Endothelial cell of umbilical vein (primary cell): ENCODE measurements at regions not wholly inside any gene's neighbourhood (a gene's known extent, or its start where the extent isn't known, plus 50 kb on each side); places are given as distances from the start of the nearest gene placed in this dataset.

Experiments
- BruUV-seq: library from RNA; stranded (reverse); fragments of 400-500 nt; replicated peaks from 2 replicates; lab custom pipeline; 2021; lab: Mats Ljungman, UMichigan
- CTCF ChIA-PET: fragments of 300-600, 350-600 bp; sonication (Branson Sonifier 250); formaldehyde crosslinking; loops from one replicate; lab custom pipeline; 2021; ENCODE audit warnings: antibody characterized with exemption, inconsistent platforms; lab: Charles Lee
- POLR2A ChIA-PET: fragments of 300-600, 350-600 bp; sonication (Branson Sonifier 250); formaldehyde crosslinking; loops from one replicate; lab custom pipeline; 2021; ENCODE audit warnings: antibody characterized with exemption, inconsistent platforms; lab: Charles Lee
- DNase-seq: peaks from one replicate; pipeline ENCODE4 v3.0.0-alpha.2; 2011; ENCODE audit warnings: low read depth, low spot score
- FAIRE-seq: peaks from 2 replicates; lab custom pipeline; 2011; peaks lifted over from hg19 to GRCh38; lab: Jason Lieb, UNC
- H2AFZ ChIP-seq: 2 replicates; pipeline ENCODE4 v1.6.0; 2012; ENCODE audit warnings: low read depth, low read length, control low read depth, inconsistent platforms
- H3K27ac ChIP-seq: 2 replicates; pipeline ENCODE4 v1.5.1; 2011; ENCODE audit warnings: low read depth, mild to moderate bottlenecking, control low read depth, low read length, moderate library complexity; ENCODE audit not compliant: insufficient read depth
- H3K27me3 ChIP-seq, 2 experiments: 2 replicates each; pipeline versions ENCODE4 v1.6.0 to v1.6.1; 2011; ENCODE audit warnings: low read length in 2 of 2, mixed read lengths in 1 of 2; ENCODE audit not compliant: control insufficient read depth in 2 of 2, insufficient read depth in 2 of 2
- H3K36me3 ChIP-seq, 2 experiments: 2 replicates in 1 of 2; 3 replicates in 1 of 2; pipeline ENCODE4 v1.5.1; 2011; ENCODE audit warnings: low read length in 2 of 2, mild to moderate bottlenecking in 1 of 2, moderate library complexity in 1 of 2; ENCODE audit not compliant: control insufficient read depth in 2 of 2, insufficient read depth in 2 of 2; ENCODE audit errors: extremely low read depth in 1 of 2
- H3K4me1 ChIP-seq: 3 replicates; pipeline ENCODE4 v1.5.1; 2011; ENCODE audit warnings: mild to moderate bottlenecking, low read length; ENCODE audit not compliant: control insufficient read depth, insufficient read depth; ENCODE audit errors: extremely low read depth
- H3K4me2 ChIP-seq: 2 replicates; pipeline ENCODE4 v1.6.1; 2011; ENCODE audit warnings: low read length, control low read depth, mixed read lengths; ENCODE audit not compliant: insufficient read depth
- H3K4me3 ChIP-seq, 3 experiments: fragments of 200-600 bp in 1 of 3; sonication (generic), shearing (Covaris generic) in 1 of 3; replicated peaks in 1 of 3; 2 replicates each; pipeline ENCODE4 v1.5.1; 2011 to 2016; ENCODE audit warnings: control low read depth in 3 of 3, low read length in 3 of 3, mild to moderate bottlenecking in 2 of 3, inconsistent platforms in 1 of 3, low read depth in 1 of 3, moderate library complexity in 1 of 3; ENCODE audit not compliant: insufficient read depth in 1 of 3
- H3K79me2 ChIP-seq: 2 replicates; pipeline ENCODE4 v1.6.0; 2012; ENCODE audit warnings: low read length, inconsistent platforms; ENCODE audit not compliant: control insufficient read depth, insufficient read depth
- H3K9ac ChIP-seq: replicated peaks from 2 replicates; pipeline ENCODE3; 2011; ENCODE audit warnings: low read length, control low read depth; ENCODE audit not compliant: insufficient read depth; ENCODE audit errors: extremely low read depth
- H3K9me1 ChIP-seq: replicated peaks from 3 replicates; pipeline ENCODE4 v1.6.0; 2011; ENCODE audit warnings: mild to moderate bottlenecking, low read length; ENCODE audit not compliant: control insufficient read depth, insufficient read depth; ENCODE audit errors: extremely low read depth
- H3K9me3 ChIP-seq: replicated peaks from 2 replicates; pipeline ENCODE4 v1.5.1; 2012; ENCODE audit warnings: low read length, inconsistent platforms; ENCODE audit not compliant: control insufficient read depth, insufficient read depth
- H4K20me1 ChIP-seq: replicated peaks from 2 replicates; pipeline ENCODE3; 2011; ENCODE audit warnings: mild to moderate bottlenecking, low read length; ENCODE audit not compliant: control insufficient read depth, insufficient read depth; ENCODE audit errors: extremely low read depth
- CTCF ChIP-seq, 2 donors: IDR thresholded peaks; 1 replicate in 1 of 2; 2 replicates in 1 of 2; pipeline ENCODE4 v1.5.1; 2011; ENCODE audit warnings: low read length in 2 of 2, mild to moderate bottlenecking in 2 of 2, moderate library complexity in 2 of 2, control low read depth in 1 of 2, inconsistent platforms in 1 of 2, low read depth in 1 of 2; ENCODE audit not compliant: insufficient read depth in 1 of 2; ENCODE audit errors: extremely low read depth in 1 of 2
- EZH2 ChIP-seq: IDR thresholded peaks from 2 replicates; pipeline ENCODE4 v1.6.1; 2012; ENCODE audit warnings: borderline replicate concordance, low read depth, mild to moderate bottlenecking, moderate library complexity, low read length, inconsistent platforms; ENCODE audit not compliant: severe bottlenecking
- FOS ChIP-seq: IDR thresholded peaks from 2 replicates; pipeline ENCODE4 v1.6.1; 2011; ENCODE audit warnings: mild to moderate bottlenecking, low read length, moderate library complexity, borderline replicate concordance; ENCODE audit not compliant: insufficient read depth
- GATA2 ChIP-seq: IDR thresholded peaks from 2 replicates; pipeline ENCODE4 v1.7.0; 2011; ENCODE audit warnings: low read depth, mild to moderate bottlenecking, moderate library complexity, mixed read lengths, low read length; ENCODE audit not compliant: insufficient read length, insufficient read depth
- JUN ChIP-seq: IDR thresholded peaks from 2 replicates; pipeline ENCODE4 v1.6.1; 2011; ENCODE audit warnings: borderline replicate concordance, low read depth; ENCODE audit not compliant: insufficient read length, insufficient read depth
- MYC ChIP-seq: IDR thresholded peaks from one replicate; pipeline ENCODE4 v1.6.1; 2011; ENCODE audit warnings: mild to moderate bottlenecking, low read depth, low read length
- POLR2A ChIP-seq: IDR thresholded peaks from 2 replicates; pipeline ENCODE4 v1.6.1; 2012; ENCODE audit warnings: low read depth, mild to moderate bottlenecking, control low read depth, low read length
- POLR2AphosphoS5 ChIP-seq: IDR thresholded peaks from 2 replicates; pipeline ENCODE4 v1.6.1; 2012; ENCODE audit warnings: low read depth, mild to moderate bottlenecking, control low read depth, low read length, moderate library complexity; ENCODE audit not compliant: insufficient read depth
- dilution Hi-C: fragments of 300-500 bp; cut with MboI; formaldehyde crosslinking; loops from one replicate; pipeline ENCODE4 v1.15.0; 2019; ENCODE audit warnings: low sequenced_read_pairs; ENCODE audit not compliant: extremely low pct_ligation_motif_present
- intact Hi-C: fragments of 100-400 bp; cut with micrococcal nuclease; formaldehyde crosslinking; loops from one replicate; pipeline ENCODE4 v1.10.0; 2022
- TF ChIP-seq, protein P1 (sequence below): IDR thresholded peaks from 2 replicates; pipeline ENCODE4 v1.6.1; 2011; ENCODE audit not compliant: insufficient read depth, insufficient read length

GRCh38 chr22:22748297-22748743, 103.9 kb downstream of the GGTLC2 start:
- no peak overlapping the region for H3K4me3 ChIP-seq
- no peak overlapping the region for H3K27ac ChIP-seq
- no peak overlapping the region for H2AFZ ChIP-seq
- peak; percentile 38 for DNase-seq
- H3K27me3 ChIP-seq = no peaks in the 10 kb centered on the region
- dilution Hi-C loops = no loop called here
- no peak overlapping the region for H3K4me2 ChIP-seq
- FAIRE-seq = peak; percentile 79
- CTCF ChIA-PET = no interaction called here
- no TSS peak for BruUV-seq
- no peaks in the 10 kb centered on the region for H3K36me3 ChIP-seq
- H3K9ac ChIP-seq = no peak overlapping the region
- H3K79me2 ChIP-seq = no peaks in the 10 kb centered on the region
- H4K20me1 ChIP-seq = no peaks in the 10 kb centered on the region
- H3K9me3 ChIP-seq = no peaks in the 10 kb centered on the region
- TF ChIP-seq CTCF (IDR thresholded peaks at IDR 0.05; ENCODE audit: extremely low read depth in 1 of 2, insufficient read depth in 1 of 2, low read depth in 1 of 2, low read length in 2 of 2) = peak; percentile 68 to 77
- TF ChIP-seq, protein P1, sequence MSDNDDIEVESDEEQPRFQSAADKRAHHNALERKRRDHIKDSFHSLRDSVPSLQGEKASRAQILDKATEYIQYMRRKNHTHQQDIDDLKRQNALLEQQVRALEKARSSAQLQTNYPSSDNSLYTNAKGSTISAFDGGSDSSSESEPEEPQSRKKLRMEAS = no peak
- intact Hi-C loops = loop anchor here (1.0 to 5.0 kb wide), 2 partner anchors 36 to 284 kb away; no protein-coding TSS in a partner anchor
- H3K9me1 ChIP-seq = no peaks in the 10 kb centered on the region
- H3K4me1 ChIP-seq = no peaks in the 10 kb centered on the region
- POLR2A ChIA-PET = no interaction called here

- DNase-seq (no peak), FAIRE-seq (no peak)
- H3K4me1 ChIP-seq = no peaks in the 10 kb centered on the region
- no peaks in the 10 kb centered on the region for H3K9me3 ChIP-seq
- H4K20me1 ChIP-seq = no peaks in the 10 kb centered on the region
- no peak overlapping the region for H3K4me2 ChIP-seq
- no peaks in the 10 kb centered on the region for H3K27me3 ChIP-seq
- dilution Hi-C loops (no loop called here), intact Hi-C loops (loop anchor here (1.0 to 5.0 kb wide), 2 partner anchors 36 to 284 kb away; no protein-coding TSS in a partner anchor)
- no peaks in the 10 kb centered on the region for H3K9me1 ChIP-seq
- POLR2A ChIA-PET = no interaction called here
- no peak overlapping the region for H3K9ac ChIP-seq
- TF ChIP-seq JUN (no peak), GATA2 (no peak), MYC (no peak), EZH2 (no peak), POLR2A (no peak), CTCF (IDR thresholded peaks at IDR 0.05; ENCODE audit: extremely low read depth in 1 of 2, insufficient read depth in 1 of 2, low read depth in 1 of 2, low read length in 2 of 2) (no peak), POLR2AphosphoS5 (no peak), FOS (no peak)
- TF ChIP-seq, protein P1 = no peak
- no TSS peak for BruUV-seq
- H3K36me3 ChIP-seq = no peaks in the 10 kb centered on the region
- CTCF ChIA-PET = interaction anchor here (1.0 kb wide), 1 partner anchor 128 kb away, joined by 3 read pairs; no protein-coding TSS in a partner anchor
- H3K79me2 ChIP-seq = no peaks in the 10 kb centered on the region
- no peak overlapping the region for H3K27ac ChIP-seq
- H2AFZ ChIP-seq = no peak overlapping the region
- H3K4me3 ChIP-seq = no peak overlapping the region
Measured at GRCh38 chr22:22748756-22749155, 104.3 kb downstream of the GGTLC2 start.
